ENCODE measurements at regions not wholly inside any gene's neighbourhood (a gene's known extent, or its start where the extent isn't known, plus 50 kb on each side); places are given as distances from the start of the nearest gene placed in this dataset.

GRCh38 chr9:75448955-75449354 is 360.6 kb downstream of the OSTF1 start:
- TF ChIP-seq CTCF (IDR thresholded peaks at IDR 0.05 in 4 of 5, conservative IDR thresholded peaks at IDR 0.05 in 1 of 5) (no peak), POLR2A (IDR thresholded peaks at IDR 0.05) (no peak)
